Sigmoid colon (tissue), 6 donors: ENCODE measurements at regions not wholly inside any gene's neighbourhood (a gene's known extent, or its start where the extent isn't known, plus 50 kb on each side); places are given as distances from the start of the nearest gene placed in this dataset.

ENCODE experiments used
- DNase-seq: peaks from one replicate; pipeline ENCODE4 v3.0.0-alpha.2; 2019
- H3K27ac ChIP-seq, 4 donors: fragments of 200-600 bp; sonication (generic); one replicate each; pipeline ENCODE4 v1.5.1; 2016 to 2019; ENCODE audit warnings: mild to moderate bottlenecking in 1 of 4
- H3K27me3 ChIP-seq, 3 donors: fragments of 200-600 bp; sonication (generic); one replicate each; pipeline ENCODE4 v1.5.1; 2019; ENCODE audit warnings: mild to moderate bottlenecking in 1 of 3
- H3K36me3 ChIP-seq, 4 donors: fragments of 200-600 bp; sonication (generic); one replicate each; pipeline ENCODE4 v1.5.1; 2016 to 2019
- H3K4me1 ChIP-seq, 4 donors: fragments of 200-600 bp; sonication (generic); one replicate each; pipeline ENCODE4 v1.5.1; 2017 to 2019
- H3K4me3 ChIP-seq, 4 donors: fragments of 200-600 bp; sonication (generic); one replicate each; pipeline ENCODE4 v1.5.1; 2017 to 2019; ENCODE audit warnings: mild to moderate bottlenecking in 2 of 4, moderate library complexity in 1 of 4
- H3K9me3 ChIP-seq, 4 donors: fragments of 200-600 bp in 3 of 4; sonication (generic) in 3 of 4; one replicate each; pipeline versions ENCODE4 v1.5.1 to v1.6.1; 2013 to 2019
- CTCF ChIP-seq, 4 experiments: fragments of 450-650 bp in 3 of 4; fragments of 200-600 bp in 1 of 4; IDR thresholded peaks; one replicate each; pipeline ENCODE4 v1.5.1; 2016 to 2019; ENCODE audit warnings: antibody characterized with exemption in 4 of 4, mild to moderate bottlenecking in 3 of 4, moderate library complexity in 2 of 4
- EP300 ChIP-seq, 4 donors: sonication (generic); formaldehyde crosslinking; IDR thresholded peaks; one replicate each; pipeline ENCODE4 v1.6.1; 2017; ENCODE audit warnings: antibody characterized with exemption in 4 of 4
- POLR2A ChIP-seq, 2 donors: fragments of 450-650 bp; IDR thresholded peaks; one replicate each; pipeline ENCODE4 v1.6.1; 2016; ENCODE audit warnings: antibody characterized with exemption in 2 of 2, mild to moderate bottlenecking in 2 of 2, moderate library complexity in 2 of 2
- POLR2AphosphoS5 ChIP-seq, 4 donors: sonication (generic); formaldehyde crosslinking; IDR thresholded peaks; one replicate each; pipeline ENCODE4 v1.6.1; 2017; ENCODE audit warnings: antibody characterized with exemption in 4 of 4
- WGBS, 2 donors: extraction: QIAGEN DNeasy Blood & Tissue Kit; methylation state at CpG; one replicate each; pipeline ENCODE4 v1.1.7; 2013; 5-methylcytosine and 5-hydroxymethylcytosine counted together
- intact Hi-C: fragments of 100-400 bp; cut with DNase I; formaldehyde crosslinking; loops from one replicate; pipeline ENCODE4 v1.15.1; 2023
- donor health status: healthy with polysubstance abuse.
- donor health status: healthy.

GRCh38 chr4:38368613-38369012, 295.4 kb upstream of the KLF3 start:
- no peaks in the 10 kb centered on the region for H3K27me3 ChIP-seq
- H3K9me3 ChIP-seq, result peaks cover 0 to 3% (median 0%) of the 10 kb centered on the region in 4 donors
- no peak for TF ChIP-seq EP300 (IDR thresholded peaks at IDR 0.05)
- no peak for TF ChIP-seq POLR2A (IDR thresholded peaks at IDR 0.05)
- TF ChIP-seq CTCF (IDR thresholded peaks at IDR 0.05), result no peak
- no peak for TF ChIP-seq POLR2AphosphoS5 (IDR thresholded peaks at IDR 0.05)
- 88 to 92% methylated on average over 2 of the region's 2 CpGs for WGBS, 2 donors
- H3K4me3 ChIP-seq, result no peak overlapping the region
- intact Hi-C loops, result no loop called here
- H3K27ac ChIP-seq, result no peak overlapping the region
- DNase-seq, result no peak
- peaks cover 0 to 42% (median 27%) of the 10 kb centered on the region in 4 donors for H3K4me1 ChIP-seq
- H3K36me3 ChIP-seq, result no peaks in the 10 kb centered on the region

- H3K4me3 ChIP-seq, result no peak overlapping the region
- no peak overlapping the region for H3K27ac ChIP-seq
- H3K4me1 ChIP-seq, result peaks cover 0 to 32% (median 16%) of the 10 kb centered on the region in 4 donors
Measured at GRCh38 chr4:38371391-38371851, 292.6 kb upstream of the KLF3 start.

GRCh38 chr4:38373375-38373774, 290.6 kb upstream of the KLF3 start:
- no peak for DNase-seq
- Histone ChIP-seq H3K27me3 (no peaks in the 10 kb centered on the region), H3K36me3 (no peaks in the 10 kb centered on the region), H3K9me3 (peaks cover 0 to 3% (median 0%) of the 10 kb centered on the region in 4 donors), H3K4me3 (no peak overlapping the region), H3K4me1 (peaks cover 0 to 12% (median 2%) of the 10 kb centered on the region in 4 donors), H3K27ac (peak overlapping the region in 1 of 4 donors; percentile 1)
- intact Hi-C loops, result no loop called here
- no peak for TF ChIP-seq CTCF (IDR thresholded peaks at IDR 0.05)
- no peak for TF ChIP-seq EP300 (IDR thresholded peaks at IDR 0.05)
- no peak for TF ChIP-seq POLR2A (IDR thresholded peaks at IDR 0.05)
- TF ChIP-seq POLR2AphosphoS5 (IDR thresholded peaks at IDR 0.05), result no peak

More at GRCh38 chr4:38371391-38371851, 292.6 kb upstream of the KLF3 start:
- Histone ChIP-seq H3K27me3 (no peaks in the 10 kb centered on the region), H3K9me3 (peaks cover 0 to 3% (median 0%) of the 10 kb centered on the region in 4 donors), H3K36me3 (no peaks in the 10 kb centered on the region)
- TF ChIP-seq CTCF (IDR thresholded peaks at IDR 0.05), result no peak
- TF ChIP-seq POLR2A (IDR thresholded peaks at IDR 0.05), result no peak
- TF ChIP-seq EP300 (IDR thresholded peaks at IDR 0.05), result no peak
- TF ChIP-seq POLR2AphosphoS5 (IDR thresholded peaks at IDR 0.05), result no peak
- intact Hi-C loops, result no loop called here
- DNase-seq, result no peak

GRCh38 chr4:38377195-38377594, 286.8 kb upstream of the KLF3 start:
- Histone ChIP-seq H3K9me3 (peaks cover 0 to 3% (median 0%) of the 10 kb centered on the region in 4 donors), H3K27me3 (no peaks in the 10 kb centered on the region), H3K4me3 (no peak overlapping the region), H3K27ac (no peak overlapping the region), H3K4me1 (no peaks in the 10 kb centered on the region), H3K36me3 (no peaks in the 10 kb centered on the region)
- 88 to 96% methylated on average over 1 of the region's 1 CpG for WGBS, 2 donors
- intact Hi-C loops, result no loop called here
- TF ChIP-seq POLR2AphosphoS5 (IDR thresholded peaks at IDR 0.05) (no peak), POLR2A (IDR thresholded peaks at IDR 0.05) (no peak)
- DNase-seq, result no peak

GRCh38 chr4:38378478-38378877, 285.5 kb upstream of the KLF3 start:
- no peak for DNase-seq
- Histone ChIP-seq H3K4me1 (peaks cover 0 to 4% (median 0%) of the 10 kb centered on the region in 4 donors), H3K27ac (no peak overlapping the region), H3K27me3 (no peaks in the 10 kb centered on the region), H3K9me3 (no peaks in the 10 kb centered on the region), H3K36me3 (no peaks in the 10 kb centered on the region), H3K4me3 (no peak overlapping the region)
- no peak for TF ChIP-seq POLR2A (IDR thresholded peaks at IDR 0.05)
- TF ChIP-seq EP300 (IDR thresholded peaks at IDR 0.05), result no peak
- no peak for TF ChIP-seq POLR2AphosphoS5 (IDR thresholded peaks at IDR 0.05)
- no peak for TF ChIP-seq CTCF (IDR thresholded peaks at IDR 0.05)
- WGBS, 2 donors, result 64 to 87% methylated on average over 3 of the region's 3 CpGs
- intact Hi-C loops, result no loop called here
